Adrenal gland (tissue), 5 donors: ENCODE measurements at regions not wholly inside any gene's neighbourhood (a gene's known extent, or its start where the extent isn't known, plus 50 kb on each side); places are given as distances from the start of the nearest gene placed in this dataset.

ENCODE experiments used
- CTCF ChIP-seq, 6 experiments: fragments of 450-650 bp in 4 of 6; fragments of 200-600 bp in 2 of 6; sonication (generic) in 1 of 6; IDR thresholded peaks; 1 replicate in 5 of 6; 2 replicates in 1 of 6; pipeline versions ENCODE4 v1.5.1 to v1.8.0; 2016 to 2021; ENCODE audit warnings: antibody characterized with exemption in 6 of 6, mild to moderate bottlenecking in 2 of 6, moderate library complexity in 1 of 6
- POLR2A ChIP-seq, 2 donors: fragments of 450-650 bp; IDR thresholded peaks; one replicate each; pipeline ENCODE4 v1.6.1; 2017; ENCODE audit warnings: antibody characterized with exemption in 2 of 2, mild to moderate bottlenecking in 2 of 2, moderate library complexity in 1 of 2
- donor health status: DM: no; HTN: no; CAD: no.

- TF ChIP-seq POLR2A (IDR thresholded peaks at IDR 0.05) (no peak), CTCF (IDR thresholded peaks at IDR 0.05) (no peak)
Measured at GRCh38 chr3:5899014-5899761, 711.7 kb downstream of the EDEM1 start.
